Hematopoietic multipotent progenitor cell treated with erythropoietin and hydrocortisone succinate and interleukin-3 and kit ligand, for 6 days (in vitro differentiated cells): ENCODE measurements at regions not wholly inside any gene's neighbourhood (a gene's known extent, or its start where the extent isn't known, plus 50 kb on each side); places are given as distances from the start of the nearest gene placed in this dataset.

Experiments used
- DNase-seq: peaks from one replicate; pipeline ENCODE4 v3.0.0-alpha.2; 2015

DNA sequence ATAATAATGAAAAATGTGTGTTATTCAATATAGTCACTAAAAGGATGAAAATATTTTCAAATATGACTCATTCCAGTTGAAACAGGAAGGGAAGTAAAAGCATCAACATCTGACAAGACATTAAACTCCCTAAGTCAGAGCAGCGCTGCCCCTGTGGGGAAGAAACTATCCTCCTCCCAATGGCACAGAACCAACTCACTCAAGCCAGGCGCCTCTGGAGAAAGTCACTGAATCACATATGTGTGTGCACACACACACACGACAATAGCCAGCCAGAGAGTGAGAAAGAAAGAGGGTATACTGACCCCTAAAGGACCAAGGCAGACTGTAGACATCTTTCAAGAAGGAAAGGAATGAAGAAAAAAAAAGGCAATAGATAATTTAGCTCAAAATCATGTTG, 126.9 kb downstream of the SETD4 start:
- peak; percentile 12 for DNase-seq

DNA sequence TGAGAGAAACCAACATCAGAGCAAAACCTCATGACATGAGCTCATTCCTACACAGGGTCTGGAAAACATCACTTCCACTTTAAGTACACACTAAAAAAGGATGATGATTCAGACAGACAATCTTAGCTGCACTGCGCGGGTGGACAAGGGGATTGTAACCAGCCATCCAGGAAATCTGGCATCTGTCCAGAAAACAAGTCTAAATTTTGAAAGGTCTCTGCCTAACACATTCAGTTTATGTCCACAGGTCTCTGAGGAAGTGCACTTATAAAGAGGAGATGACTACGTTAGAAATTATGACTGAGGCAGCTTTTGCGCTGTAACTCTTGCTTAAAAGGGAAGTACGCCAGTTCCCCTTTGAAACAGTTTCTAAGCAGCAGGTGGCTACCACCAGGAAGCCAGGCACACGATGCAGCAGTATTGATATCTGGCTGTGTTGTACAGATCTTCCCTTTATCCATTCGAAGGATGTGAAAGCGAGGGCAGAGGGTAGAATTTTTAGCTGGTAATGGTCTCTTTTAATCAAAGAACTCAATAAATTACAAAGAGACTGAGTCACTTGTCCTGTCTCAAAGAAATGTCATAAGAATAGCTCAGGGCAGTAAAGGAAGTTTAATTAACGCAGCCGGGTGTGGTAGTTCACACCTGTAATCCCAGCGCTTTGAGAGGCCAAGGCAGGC, 128.0 kb downstream of the SETD4 start:
- peak; percentile 76 for DNase-seq

DNA sequence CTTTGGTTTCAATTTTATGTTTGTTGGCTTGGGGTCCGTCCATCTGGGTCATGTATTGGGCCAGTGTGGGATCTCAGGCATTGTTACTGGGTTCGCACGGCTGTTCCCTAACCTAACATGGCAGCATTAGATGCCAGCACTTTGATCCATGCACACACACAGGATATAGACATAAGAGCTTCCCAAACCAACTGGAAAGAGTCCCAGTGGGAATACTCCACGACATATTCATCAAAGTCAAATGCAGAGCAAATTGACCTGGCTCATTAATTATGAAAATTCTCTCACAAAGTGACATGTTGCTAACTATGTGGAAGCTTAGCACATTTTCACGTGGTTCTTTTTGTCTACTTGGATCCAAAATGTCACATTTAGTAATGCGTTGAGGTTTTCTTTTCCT, 130.4 kb downstream of the SETD4 start:
- DNase-seq: no peak

DNA sequence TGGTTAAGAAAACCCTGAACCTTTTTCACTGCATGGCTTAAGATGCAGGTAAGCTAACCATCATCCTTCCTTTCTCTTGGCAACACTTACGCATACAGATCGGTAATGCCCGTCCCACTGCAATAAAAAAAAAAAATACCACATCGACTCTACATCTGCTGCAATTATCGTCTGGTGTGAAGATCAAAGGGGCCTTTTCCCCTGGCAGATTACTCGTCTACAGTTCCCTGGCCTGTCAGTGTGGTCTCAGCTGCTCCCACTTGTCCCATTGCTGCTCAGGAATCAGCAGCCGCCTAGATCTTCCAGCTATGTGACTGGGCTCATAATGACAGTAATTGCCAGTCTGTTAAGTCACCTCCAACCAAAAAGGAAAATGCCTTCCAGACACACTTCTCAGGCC, 133.1 kb downstream of the SETD4 start:
- DNase-seq: no peak

DNA sequence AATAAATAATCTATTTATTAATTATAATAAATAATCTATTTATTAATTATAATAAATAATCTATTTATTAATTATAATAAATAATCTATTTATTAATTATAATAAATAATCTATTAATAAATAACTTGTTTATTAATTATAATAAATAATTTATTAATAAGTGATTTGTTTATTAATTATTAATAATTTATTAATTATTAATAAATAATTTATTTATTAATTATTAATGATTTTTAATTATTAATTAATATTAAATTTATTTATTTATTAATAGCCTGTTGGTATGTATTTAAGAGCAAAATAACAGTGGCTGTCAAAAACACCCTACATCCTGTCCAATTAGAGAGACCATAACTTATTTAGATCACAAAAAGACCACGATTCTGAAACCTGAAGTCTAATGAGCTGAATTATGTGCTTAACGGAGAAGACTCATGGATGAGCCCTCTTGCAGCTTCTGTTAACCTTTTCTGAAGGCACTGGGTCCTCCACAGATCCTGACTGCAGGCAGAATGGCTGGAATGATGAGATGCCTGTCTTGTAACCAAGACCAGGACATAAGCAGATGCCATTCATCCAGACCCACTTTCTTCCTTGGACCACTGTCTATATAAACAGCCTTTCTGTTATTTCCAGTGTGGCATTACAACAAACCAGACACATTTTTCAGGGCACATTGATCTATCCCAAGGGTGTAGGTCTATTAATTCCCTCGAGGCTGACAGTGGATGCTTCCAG, 134.2 kb downstream of the SETD4 start:
- DNase-seq: no peak

DNA sequence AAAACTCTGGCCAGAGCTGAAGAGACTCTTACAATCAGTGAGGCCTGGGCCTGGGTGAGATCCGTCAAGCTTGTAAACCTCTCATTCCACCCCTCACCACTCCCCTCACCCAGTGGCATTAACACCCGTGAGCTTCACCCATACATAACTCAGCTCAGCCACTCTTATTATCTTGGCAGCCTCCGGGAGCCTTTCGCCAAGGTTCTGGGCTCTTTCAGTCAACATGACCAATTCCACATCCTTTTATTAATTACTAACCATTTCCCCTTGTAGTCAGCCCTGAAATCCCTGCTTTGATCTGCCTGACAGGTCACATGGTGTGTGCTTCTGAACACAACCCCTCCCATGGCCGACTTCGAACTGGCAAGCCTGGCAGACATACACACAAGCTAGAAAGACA, 134.8 kb downstream of the SETD4 start:
- peak; percentile 48 for DNase-seq

DNA sequence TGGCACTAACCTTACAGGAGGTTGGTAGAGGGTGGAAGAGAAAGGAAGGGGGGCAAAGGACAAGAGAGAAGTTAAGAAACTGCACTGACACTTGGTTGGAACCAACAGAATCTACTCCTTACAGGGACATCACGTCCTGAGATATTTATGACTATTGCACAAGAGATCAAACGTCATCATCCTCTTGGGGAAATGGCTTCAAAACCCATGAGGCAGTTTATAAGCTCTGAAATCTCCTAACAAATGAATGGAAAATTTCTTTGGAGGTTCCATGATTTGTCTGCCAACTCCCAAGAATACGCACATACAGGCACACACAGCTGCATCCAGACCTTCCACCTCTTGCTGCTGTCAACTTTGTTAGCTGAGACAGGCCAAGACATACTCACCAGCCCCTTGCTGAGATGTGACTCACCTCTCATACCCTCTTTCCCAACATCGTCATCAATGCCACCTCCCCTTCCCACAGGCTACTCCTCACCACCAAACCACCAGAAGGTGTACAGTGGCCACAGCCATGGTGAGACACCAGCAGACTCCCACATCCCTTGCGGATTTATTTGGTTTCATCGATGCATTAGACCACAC, 135.5 kb downstream of the SETD4 start:
- no peak for DNase-seq

DNA sequence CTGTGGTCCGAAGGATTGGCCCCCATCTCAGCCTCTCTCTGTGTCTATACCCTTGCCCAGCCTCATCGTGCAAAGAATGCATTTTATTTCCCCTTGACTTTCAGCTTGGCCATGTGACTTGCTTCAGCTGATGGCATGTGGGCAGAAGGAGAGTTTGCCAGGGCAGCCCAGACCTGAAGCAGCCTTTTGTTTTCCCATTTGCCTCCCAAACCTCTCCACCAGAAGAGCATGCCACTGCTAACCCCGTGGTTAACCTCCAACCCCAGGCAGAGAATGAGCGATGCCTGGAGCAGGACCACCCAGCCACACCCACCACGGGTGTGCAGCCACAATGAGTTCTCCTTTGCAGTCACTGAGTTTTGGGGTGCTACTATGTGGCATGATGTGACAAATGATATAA, 136.4 kb downstream of the SETD4 start:
- DNase-seq: no peak

DNA sequence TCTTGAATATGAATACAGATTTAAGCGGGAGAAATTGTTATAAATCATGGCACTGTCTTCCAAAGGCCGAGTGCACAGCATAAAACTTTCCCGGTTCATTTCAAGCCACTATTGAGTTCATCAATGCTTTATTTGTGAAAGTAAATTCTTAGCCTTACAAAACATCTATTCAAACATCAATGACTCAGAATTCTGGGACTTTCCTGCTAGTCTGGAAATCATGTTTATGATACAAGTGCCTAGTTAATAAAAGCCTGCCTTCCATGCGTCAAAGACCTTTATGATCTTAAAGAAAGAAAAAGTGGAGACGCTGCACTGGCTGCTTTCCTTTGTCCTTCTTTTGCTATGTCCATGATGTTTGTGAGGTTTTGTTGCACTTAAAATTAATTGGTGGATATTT, 137.7 kb downstream of the SETD4 start:
- no peak for DNase-seq

DNA sequence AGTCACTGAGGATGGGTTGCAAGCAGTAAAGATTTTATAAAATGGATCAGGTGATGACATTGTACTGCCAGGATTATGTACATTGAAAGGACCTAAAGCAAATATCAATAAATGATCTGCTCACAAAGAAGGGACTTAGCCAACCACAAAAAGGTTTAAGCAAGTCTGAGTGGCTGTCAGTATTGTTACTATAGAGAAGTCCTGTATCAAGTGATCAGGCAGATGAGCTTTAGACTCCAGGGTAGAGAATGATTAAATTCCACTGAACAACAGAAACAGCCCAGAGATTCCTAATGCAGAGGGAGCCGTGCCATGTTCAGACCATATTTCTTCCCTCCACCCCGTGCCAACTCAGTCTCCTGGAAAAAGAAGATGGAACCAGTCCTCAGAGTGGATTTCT, 138.9 kb downstream of the SETD4 start:
- DNase-seq: no peak

DNA sequence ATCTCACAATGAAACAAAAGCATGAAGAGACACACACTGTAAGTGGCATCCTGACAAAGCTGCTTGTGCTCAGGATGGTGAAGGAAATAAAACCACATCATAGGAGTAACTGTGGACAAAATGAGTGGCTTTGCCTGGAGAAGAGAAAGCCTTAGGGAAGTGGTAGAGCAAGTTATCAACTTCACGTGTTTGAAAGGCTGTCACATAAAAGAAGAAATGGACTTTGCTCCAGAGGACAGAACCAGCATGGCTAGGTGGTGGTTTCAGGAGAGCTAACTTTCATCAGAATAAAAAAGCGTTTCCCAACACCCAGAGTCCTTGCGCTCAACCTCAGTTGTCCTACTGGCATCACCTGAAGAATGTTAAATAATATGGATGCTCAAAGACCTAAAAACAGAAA, 139.9 kb downstream of the SETD4 start:
- DNase-seq: no peak

DNA sequence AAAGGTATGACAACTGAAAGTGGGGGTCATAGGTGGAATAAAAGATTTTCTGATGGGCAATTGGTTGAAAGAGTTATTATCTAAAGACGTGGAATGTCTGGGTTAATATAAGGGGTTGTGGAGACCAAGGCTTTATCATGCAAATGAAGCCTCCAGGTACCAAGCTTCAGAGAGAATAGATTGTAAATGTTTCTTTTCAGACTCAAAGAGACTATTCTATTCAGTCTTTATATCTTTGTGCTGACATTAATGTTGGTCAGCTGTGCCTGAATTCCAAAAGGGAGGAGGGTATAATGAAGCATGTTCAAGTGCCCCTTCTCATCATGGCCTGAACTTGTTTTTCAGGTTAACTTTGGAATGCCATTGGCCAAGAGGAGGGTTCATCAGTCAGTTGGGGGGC, 145.3 kb downstream of the SETD4 start:
- no peak for DNase-seq

DNA sequence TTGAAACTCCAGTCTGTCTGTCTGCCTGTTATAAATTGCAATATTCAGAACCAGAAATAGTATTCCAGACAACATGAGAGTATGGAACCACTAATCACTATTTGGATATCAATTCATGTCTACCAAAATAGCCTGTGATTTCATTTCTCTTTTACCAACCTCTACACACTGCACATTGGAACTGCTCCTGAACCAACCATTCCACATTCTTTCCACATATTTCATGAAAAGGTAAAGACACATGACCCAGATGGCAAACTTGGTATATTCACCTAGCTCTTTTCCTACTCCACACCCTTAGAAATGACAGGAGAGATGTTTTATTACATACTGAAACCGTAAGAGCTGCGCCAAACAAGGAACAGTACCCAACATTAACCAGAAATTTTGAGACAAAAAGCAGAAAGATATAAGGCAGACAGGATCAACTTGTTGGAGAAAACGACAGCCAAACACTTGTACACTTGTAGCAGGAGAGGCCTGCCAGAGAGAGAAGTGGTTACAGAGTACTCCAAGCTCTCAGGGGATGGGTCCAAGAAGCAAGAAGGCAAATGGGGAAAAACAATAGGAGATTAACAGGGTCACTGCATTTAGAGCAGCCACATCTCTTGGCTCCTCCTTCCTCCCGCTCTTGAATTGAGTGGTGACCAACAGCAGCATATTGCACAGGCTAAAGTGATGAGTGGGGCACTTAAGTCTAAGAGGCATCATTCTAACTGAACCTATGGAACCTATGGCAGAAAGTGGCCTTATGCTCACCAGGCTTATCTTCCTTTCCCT, 148.7 kb downstream of the SETD4 start:
- no peak for DNase-seq

DNA sequence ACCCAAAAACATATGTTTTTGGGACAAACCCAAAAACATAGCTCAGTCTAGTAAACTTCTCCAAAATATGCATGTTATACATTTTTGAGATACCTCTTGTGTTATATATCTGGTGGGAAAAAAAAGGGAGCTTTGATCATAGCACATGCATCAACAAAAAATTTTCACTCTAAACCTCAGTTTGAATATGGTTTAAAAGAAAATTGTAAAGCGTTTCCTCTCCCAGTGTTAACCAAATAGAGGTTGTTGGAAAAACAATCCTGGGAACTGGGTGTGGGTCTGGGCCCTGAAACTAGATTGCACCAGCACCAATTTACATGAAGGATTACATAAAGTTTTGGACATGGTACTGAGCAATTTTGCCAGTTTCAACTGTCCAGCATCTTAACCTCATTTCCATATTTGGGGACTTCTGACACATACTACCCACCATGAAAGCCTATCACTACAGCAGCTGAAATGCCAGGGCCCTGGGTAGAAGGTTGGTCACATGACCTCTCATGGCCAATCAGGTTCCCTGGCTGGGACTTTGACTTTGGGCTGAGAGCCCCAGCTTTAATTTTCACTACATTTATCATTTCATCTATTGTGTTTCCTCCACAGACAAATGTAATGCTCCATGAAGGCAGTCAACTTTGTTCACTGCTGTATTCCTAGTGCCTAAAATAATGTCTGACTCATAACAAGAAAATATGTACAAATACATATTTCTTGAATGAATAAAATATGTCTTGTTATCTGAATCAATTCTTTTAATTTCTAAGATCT, 150.7 kb downstream of the SETD4 start:
- no peak for DNase-seq

DNA sequence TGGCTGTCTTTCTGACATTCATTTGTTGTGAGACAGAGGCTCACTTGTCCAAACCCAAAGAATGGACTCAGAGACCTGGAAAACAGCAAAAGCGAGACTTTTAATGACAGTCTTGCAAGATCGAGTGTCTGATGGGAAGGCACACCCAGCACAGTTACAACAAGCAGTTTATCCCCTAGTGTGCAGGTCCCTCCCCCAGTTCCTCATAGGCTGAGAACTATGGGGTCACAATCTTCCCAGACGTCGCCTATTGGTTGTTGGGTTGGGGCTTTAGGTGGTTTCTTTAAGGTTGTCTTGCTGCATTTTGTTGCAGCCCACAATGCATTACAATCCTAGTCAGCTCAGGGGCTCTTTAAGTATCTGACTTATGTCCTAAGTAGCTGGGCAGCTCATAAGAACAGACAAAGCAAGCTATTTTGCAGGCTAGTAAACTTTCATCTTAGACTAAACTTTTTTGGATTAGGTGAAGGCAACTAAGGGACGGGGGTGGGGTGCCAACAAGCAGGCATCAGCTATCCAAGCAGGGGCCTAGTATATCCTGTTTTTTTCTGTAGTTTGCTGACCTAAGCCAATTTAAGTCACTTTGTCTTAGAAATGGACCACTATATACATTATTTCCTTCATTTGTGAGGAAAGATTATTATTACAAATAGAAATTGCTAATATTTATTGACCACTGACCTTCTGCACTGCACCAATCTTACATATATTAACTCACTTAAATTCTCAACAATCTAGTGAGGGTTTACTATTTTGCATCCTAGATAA, 151.8 kb downstream of the SETD4 start:
- no peak for DNase-seq

DNA sequence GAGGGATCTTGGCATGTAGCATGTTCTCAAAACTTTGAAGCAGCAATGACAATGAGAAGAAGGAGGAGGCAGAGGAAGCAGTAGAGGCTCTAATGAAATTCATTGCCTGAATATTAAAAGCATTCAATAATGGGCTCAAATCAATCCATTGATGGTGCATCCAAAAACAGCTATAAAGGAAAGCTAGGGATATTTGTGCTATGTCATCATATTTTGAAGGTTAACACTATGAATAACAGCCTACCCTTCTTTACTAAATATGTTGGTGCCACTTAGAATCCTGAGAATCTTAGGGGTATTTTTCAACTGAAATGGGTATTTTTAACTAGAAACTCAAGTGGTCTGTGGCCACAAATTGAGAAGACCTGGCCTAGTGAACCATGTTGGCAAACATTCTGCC, 153.7 kb downstream of the SETD4 start:
- no peak for DNase-seq

DNA sequence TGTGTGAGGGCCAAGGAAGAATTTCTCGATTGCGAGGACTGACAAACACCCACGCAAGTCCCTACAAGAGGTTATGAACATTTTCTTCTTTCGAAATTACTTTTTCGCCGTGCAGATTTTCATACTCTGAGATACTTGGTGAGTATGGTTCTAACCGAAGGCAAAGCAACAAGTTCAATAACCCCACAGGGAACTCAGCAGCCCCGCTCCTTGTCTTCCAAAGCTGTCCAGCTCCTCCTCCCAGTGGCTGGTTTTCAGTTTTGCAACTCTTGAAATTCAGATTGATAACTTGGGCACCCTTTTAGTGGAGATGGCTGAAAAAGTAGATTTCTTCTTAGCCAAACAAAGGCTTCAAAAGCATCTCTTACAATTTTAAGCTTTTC, 154.4 kb downstream of the SETD4 start:
- no peak for DNase-seq

DNA sequence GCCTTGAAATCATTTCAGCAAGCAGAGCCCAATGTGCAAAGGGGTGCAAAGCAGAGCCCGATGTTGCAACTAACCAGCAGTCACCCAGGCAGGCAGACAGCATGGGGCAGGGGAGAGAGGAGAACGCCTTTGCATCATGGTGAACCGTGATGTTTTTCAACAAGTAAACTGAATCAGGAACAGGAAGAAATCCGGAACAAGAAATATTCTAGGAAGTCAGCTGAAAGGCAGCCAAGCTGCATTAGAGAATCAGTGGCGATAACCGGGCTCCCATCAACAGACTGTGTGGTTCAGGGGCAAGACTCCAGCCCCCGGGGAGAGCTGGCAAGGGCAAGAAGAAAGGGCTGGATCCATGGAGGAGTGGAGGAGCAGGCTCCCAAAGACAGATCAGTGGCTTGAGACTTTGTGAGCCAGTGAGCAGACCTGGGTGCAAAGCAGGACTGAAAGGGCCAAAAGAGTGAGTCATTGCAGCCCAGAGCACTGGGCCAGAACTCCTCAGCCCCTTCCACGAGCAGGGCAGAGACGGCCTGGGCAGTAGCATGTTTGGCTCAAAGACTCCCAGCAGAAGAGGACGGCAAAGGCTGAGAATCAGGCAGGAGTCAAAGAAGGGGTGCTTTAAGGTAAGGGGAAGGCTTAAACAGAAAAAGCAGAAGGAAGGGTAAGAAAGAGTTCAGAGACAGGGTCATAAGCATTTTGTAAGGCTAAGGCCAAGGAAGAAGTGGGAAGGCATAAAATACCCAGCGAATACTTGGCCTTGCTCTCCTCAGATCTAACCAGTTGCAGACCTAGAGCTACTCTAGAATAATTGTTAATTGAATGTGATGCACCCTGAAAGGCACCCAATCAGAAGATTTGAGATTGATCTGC, 155.0 kb downstream of the SETD4 start:
- no peak for DNase-seq

DNA sequence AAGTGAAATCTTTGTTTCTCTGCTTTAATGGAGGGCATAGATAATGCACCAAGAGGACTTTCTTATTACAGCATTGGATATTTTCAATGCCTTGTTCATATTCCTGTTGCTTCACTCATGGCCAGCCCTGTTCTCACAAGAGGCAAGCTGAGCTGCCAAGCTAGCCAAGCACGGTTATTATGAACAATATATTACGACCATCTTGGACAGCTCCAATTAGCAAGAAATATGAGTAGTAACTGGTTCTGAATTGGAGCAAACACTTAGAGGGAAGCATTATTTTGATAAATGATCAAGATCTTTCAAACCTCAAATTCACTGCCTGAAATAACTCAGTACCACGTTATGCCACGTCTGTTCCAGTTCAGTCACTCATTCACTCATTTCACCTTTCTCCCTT, 159.8 kb downstream of the SETD4 start:
- no peak for DNase-seq

DNA sequence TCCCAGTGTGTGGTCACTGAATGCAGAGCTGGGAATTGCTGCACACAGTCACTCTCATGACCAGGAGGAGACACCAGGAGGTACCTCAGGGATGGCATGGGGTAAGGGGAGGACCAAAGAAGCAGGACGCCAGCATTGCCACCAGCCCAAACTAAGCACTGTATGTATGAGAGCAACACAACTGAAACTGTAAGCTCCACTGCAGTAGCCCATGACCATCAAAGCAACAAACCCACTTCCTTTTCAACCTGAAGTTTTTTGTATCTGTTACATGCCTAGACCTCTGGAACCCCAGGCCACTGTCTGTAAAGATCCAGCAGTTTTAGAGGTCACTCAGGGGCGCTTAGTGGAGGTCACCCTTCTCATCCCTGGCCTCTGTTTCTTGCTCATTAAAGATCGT, 164.3 kb downstream of the SETD4 start:
- DNase-seq: no peak

DNA sequence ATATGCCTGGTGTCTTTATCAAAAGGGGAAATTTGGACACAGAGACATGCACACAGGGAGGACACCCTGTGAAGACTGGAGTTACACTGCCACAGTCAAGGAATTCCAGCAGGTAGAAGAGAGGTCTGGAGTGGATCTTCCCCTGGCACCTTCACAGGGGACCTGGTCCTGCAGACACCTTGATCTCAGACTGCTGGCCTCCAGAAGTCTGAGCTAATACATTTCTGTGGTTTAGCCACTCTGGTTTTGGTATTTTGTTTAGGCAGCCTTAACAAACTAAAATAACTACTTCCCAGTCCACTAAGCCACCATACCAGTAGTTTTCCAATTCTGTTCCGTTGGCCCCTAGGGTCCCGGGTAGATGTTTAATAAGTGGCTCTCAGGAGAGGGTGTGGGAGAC, 164.7 kb downstream of the SETD4 start:
- DNase-seq: no peak
